ENCODE measurements at regions not wholly inside any gene's neighbourhood (a gene's known extent, or its start where the extent isn't known, plus 50 kb on each side); places are given as distances from the start of the nearest gene placed in this dataset.

- no peak overlapping the region for H2AFZ ChIP-seq (ENCODE audit: low read depth, low read length)
- no peak overlapping the region for H3K4me3 ChIP-seq (ENCODE audit: insufficient read depth, low read depth, low read length)
- Mint-ChIP-seq H3K4me3 (ENCODE audit: unreplicated experiment) (no peak overlapping the region), H3K4me1 (ENCODE audit: low read depth, unreplicated experiment) (peaks cover 5% of the 10 kb centered on the region), H3K36me3 (ENCODE audit: low read depth, unreplicated experiment) (no peaks in the 10 kb centered on the region), H3K27ac (ENCODE audit: unreplicated experiment) (no peak overlapping the region), H3K27me3 (ENCODE audit: low read depth, unreplicated experiment) (peaks cover 1% of the 10 kb centered on the region), H3K9me3 (ENCODE audit: unreplicated experiment) (no peaks in the 10 kb centered on the region)
- no peaks in the 10 kb centered on the region for H3K9me3 ChIP-seq (ENCODE audit: insufficient read depth, low read depth, low read length)
- H3K27me3 ChIP-seq (ENCODE audit: insufficient read depth, low read length) = no peaks in the 10 kb centered on the region
- H3K79me2 ChIP-seq (ENCODE audit: insufficient read depth, low read length) = no peaks in the 10 kb centered on the region
- FAIRE-seq = no peak
- no peak overlapping the region for H3K4me2 ChIP-seq (ENCODE audit: low read length)
- H3K9ac ChIP-seq (ENCODE audit: low read length) = no peak overlapping the region
- H3K36me3 ChIP-seq (ENCODE audit: insufficient read depth, low read length) = no peaks in the 10 kb centered on the region
- no peaks in the 10 kb centered on the region for H4K20me1 ChIP-seq (ENCODE audit: insufficient read depth, low read length)
- H3K27ac ChIP-seq (ENCODE audit: low read depth, low read length) = no peak overlapping the region
- no peak for DNase-seq (ENCODE audit: low read depth)
- H3K4me1 ChIP-seq (ENCODE audit: insufficient read depth, low read length) = peaks cover 6% of the 10 kb centered on the region
- no peak for TF ChIP-seq EZH2 (IDR thresholded peaks at IDR 0.05; ENCODE audit: insufficient read depth, low read length)
These were observed 64.2 kb upstream of the WSCD1 start for GRCh38 chr17:6005939-6006338.

GRCh38 chr17:6011206-6011605 is 59.0 kb upstream of the WSCD1 start:
- DNase-seq (ENCODE audit: low read depth) = no peak
- no peak overlapping the region for H3K4me3 Mint-ChIP-seq (ENCODE audit: unreplicated experiment)

GRCh38 chr17:6018788-6019187 is 51.4 kb upstream of the WSCD1 start:
- Mint-ChIP-seq H3K4me3 (ENCODE audit: unreplicated experiment) (no peak overlapping the region), H3K27ac (ENCODE audit: unreplicated experiment) (no peak overlapping the region), H3K27me3 (ENCODE audit: low read depth, unreplicated experiment) (peaks cover 24% of the 10 kb centered on the region), H3K36me3 (ENCODE audit: low read depth, unreplicated experiment) (peaks cover 1% of the 10 kb centered on the region), H3K9me3 (ENCODE audit: unreplicated experiment) (no peaks in the 10 kb centered on the region), H3K4me1 (ENCODE audit: low read depth, unreplicated experiment) (peaks cover 10% of the 10 kb centered on the region)
- H3K79me2 ChIP-seq (ENCODE audit: insufficient read depth, low read length) = no peaks in the 10 kb centered on the region
- no peak overlapping the region for H2AFZ ChIP-seq (ENCODE audit: low read depth, low read length)
- H4K20me1 ChIP-seq (ENCODE audit: insufficient read depth, low read length) = no peaks in the 10 kb centered on the region
- no peak for TF ChIP-seq EZH2 (IDR thresholded peaks at IDR 0.05; ENCODE audit: insufficient read depth, low read length)
- TF ChIP-seq CTCF (IDR thresholded peaks at IDR 0.05; ENCODE audit: insufficient read depth, low read depth, low read length) = no peak
- no peak for DNase-seq (ENCODE audit: low read depth)
- FAIRE-seq = no peak
- no peak overlapping the region for H3K4me3 ChIP-seq (ENCODE audit: insufficient read depth, low read depth, low read length)
- H3K4me2 ChIP-seq (ENCODE audit: low read length) = no peak overlapping the region
- no peak overlapping the region for H3K27ac ChIP-seq (ENCODE audit: low read depth, low read length)
- H3K36me3 ChIP-seq (ENCODE audit: insufficient read depth, low read length) = no peaks in the 10 kb centered on the region
- H3K4me1 ChIP-seq (ENCODE audit: insufficient read depth, low read length) = no peaks in the 10 kb centered on the region
- no peak overlapping the region for H3K9ac ChIP-seq (ENCODE audit: low read length)
- H3K27me3 ChIP-seq (ENCODE audit: insufficient read depth, low read length) = peaks cover 2% of the 10 kb centered on the region
- H3K9me3 ChIP-seq (ENCODE audit: insufficient read depth, low read depth, low read length) = peaks cover 3% of the 10 kb centered on the region

More at GRCh38 chr17:6011206-6011605, 59.0 kb upstream of the WSCD1 start:
- Histone ChIP-seq H3K79me2 (ENCODE audit: insufficient read depth, low read length) (no peaks in the 10 kb centered on the region), H3K9ac (ENCODE audit: low read length) (no peak overlapping the region), H3K4me3 (ENCODE audit: insufficient read depth, low read depth, low read length) (no peak overlapping the region), H3K27ac (ENCODE audit: low read depth, low read length) (no peak overlapping the region), H3K4me1 (ENCODE audit: insufficient read depth, low read length) (no peaks in the 10 kb centered on the region), H2AFZ (ENCODE audit: low read depth, low read length) (no peak overlapping the region), H3K27me3 (ENCODE audit: insufficient read depth, low read length) (no peaks in the 10 kb centered on the region), H3K4me2 (ENCODE audit: low read length) (no peak overlapping the region), H3K36me3 (ENCODE audit: insufficient read depth, low read length) (no peaks in the 10 kb centered on the region), H4K20me1 (ENCODE audit: insufficient read depth, low read length) (no peaks in the 10 kb centered on the region), H3K9me3 (ENCODE audit: insufficient read depth, low read depth, low read length) (no peaks in the 10 kb centered on the region)
- TF ChIP-seq EZH2 (IDR thresholded peaks at IDR 0.05; ENCODE audit: insufficient read depth, low read length) (no peak), CTCF (IDR thresholded peaks at IDR 0.05; ENCODE audit: insufficient read depth, low read depth, low read length) (no peak)
- H3K27ac Mint-ChIP-seq (ENCODE audit: unreplicated experiment) = no peak overlapping the region
- H3K4me1 Mint-ChIP-seq (ENCODE audit: low read depth, unreplicated experiment) = no peaks in the 10 kb centered on the region
- FAIRE-seq = no peak
- peaks cover 14% of the 10 kb centered on the region for H3K27me3 Mint-ChIP-seq (ENCODE audit: low read depth, unreplicated experiment)
- H3K9me3 Mint-ChIP-seq (ENCODE audit: unreplicated experiment) = no peaks in the 10 kb centered on the region
- no peaks in the 10 kb centered on the region for H3K36me3 Mint-ChIP-seq (ENCODE audit: low read depth, unreplicated experiment)
